H1 (cell line): ENCODE measurements at regions not wholly inside any gene's neighbourhood (a gene's known extent, or its start where the extent isn't known, plus 50 kb on each side); places are given as distances from the start of the nearest gene placed in this dataset.

Source experiments
- CTCF ChIA-PET: fragments of 300-600 bp; sonication (Branson Sonifier 250); formaldehyde crosslinking; loops from one replicate; lab custom pipeline; 2021; ENCODE audit not compliant: partially characterized antibody; lab: Charles Lee
- POLR2A ChIA-PET: fragments of 300-600 bp; sonication (Branson Sonifier 250); formaldehyde crosslinking; loops from one replicate; lab custom pipeline; 2021; ENCODE audit warnings: inconsistent platforms; ENCODE audit not compliant: partially characterized antibody; lab: Charles Lee
- DNase-seq, 2 experiments: peaks; one replicate each; pipeline versions ENCODE4 v3.0.0 to v3.0.0-alpha.2; 2010 to 2022; ENCODE audit warnings: low spot score in 2 of 2, low read depth in 1 of 2, mixed read lengths in 1 of 2
- FAIRE-seq: peaks from 2 replicates; lab custom pipeline; 2011; peaks lifted over from hg19 to GRCh38; lab: Jason Lieb, UNC
- H2AFZ ChIP-seq: 2 replicates; pipeline ENCODE4 v1.8.1; 2012; ENCODE audit warnings: low read length, inconsistent platforms
- H2AK5ac ChIP-seq: 2 replicates; pipeline ENCODE4 v1.6.1; 2013; ENCODE audit warnings: low read depth, low read length
- H2BK120ac ChIP-seq: replicated peaks from 2 replicates; pipeline ENCODE3; 2013; ENCODE audit warnings: low read depth, low read length, inconsistent platforms
- H2BK12ac ChIP-seq: 2 replicates; pipeline ENCODE4 v1.6.1; 2013; ENCODE audit warnings: low read depth, low read length
- H2BK15ac ChIP-seq: 2 replicates; pipeline ENCODE4 v1.6.1; 2013; ENCODE audit warnings: low read length
- H2BK20ac ChIP-seq: 2 replicates; pipeline ENCODE4 v1.6.1; 2013; ENCODE audit warnings: low read length
- H2BK5ac ChIP-seq: 2 replicates; pipeline ENCODE4 v1.6.1; 2013; ENCODE audit warnings: low read depth, low read length
- H3K14ac ChIP-seq: 2 replicates; pipeline ENCODE4 v1.6.1; 2013; ENCODE audit warnings: inconsistent platforms; ENCODE audit not compliant: insufficient read length
- H3K18ac ChIP-seq: 2 replicates; pipeline ENCODE4 v1.6.1; 2013; ENCODE audit warnings: low read length; ENCODE audit errors: extremely low read depth
- H3K23ac ChIP-seq: 2 replicates; pipeline ENCODE4 v1.6.1; 2013; ENCODE audit warnings: inconsistent platforms; ENCODE audit not compliant: insufficient read length
- H3K23me2 ChIP-seq: 2 replicates; pipeline ENCODE4 v1.6.1; 2013; ENCODE audit warnings: low read depth, low read length
- H3K27ac ChIP-seq: 2 replicates; pipeline ENCODE4 v1.6.1; 2011; ENCODE audit warnings: low read depth, low read length, inconsistent platforms
- H3K27me3 ChIP-seq, 4 experiments: replicated peaks in 1 of 4; 1 replicate in 1 of 4; 2 replicates in 3 of 4; pipeline versions ENCODE4 v1.6.1 to v1.8.1; 2011 to 2013; ENCODE audit warnings: low read length in 3 of 4, mild to moderate bottlenecking in 3 of 4, inconsistent platforms in 2 of 4, mixed read lengths in 2 of 4, moderate library complexity in 1 of 4; ENCODE audit not compliant: control insufficient read depth in 3 of 4, insufficient read depth in 3 of 4; ENCODE audit errors: extremely low read depth in 1 of 4
- H3K36me3 ChIP-seq, 4 experiments: 2 replicates each; pipeline versions ENCODE4 v1.6.1 to v1.8.1; 2011 to 2013; ENCODE audit warnings: mild to moderate bottlenecking in 4 of 4, low read length in 3 of 4, moderate library complexity in 2 of 4, control low read depth in 1 of 4, inconsistent platforms in 1 of 4; ENCODE audit not compliant: insufficient read depth in 4 of 4, control insufficient read depth in 2 of 4
- H3K4ac ChIP-seq: replicated peaks from 2 replicates; pipeline ENCODE3; 2013; ENCODE audit warnings: low read length, low read depth, mixed read lengths, inconsistent platforms; ENCODE audit not compliant: insufficient read length
- H3K4me1 ChIP-seq, 4 experiments: replicated peaks in 1 of 4; 1 replicate in 1 of 4; 2 replicates in 3 of 4; pipeline versions ENCODE4 v1.6.1 to v1.8.1; 2011 to 2013; ENCODE audit warnings: low read length in 3 of 4, inconsistent platforms in 2 of 4, mixed read lengths in 1 of 4; ENCODE audit not compliant: insufficient read depth in 4 of 4, control insufficient read depth in 3 of 4
- H3K4me2 ChIP-seq, 2 experiments: 2 replicates each; pipeline versions ENCODE4 v1.6.1 to v1.8.1; 2011 to 2013; ENCODE audit warnings: low read depth in 2 of 2, low read length in 2 of 2, control low read depth in 1 of 2, inconsistent platforms in 1 of 2, mild to moderate bottlenecking in 1 of 2; ENCODE audit not compliant: insufficient read depth in 1 of 2
- H3K4me3 ChIP-seq, 4 experiments: fragments of 200-600, 300-600 bp in 1 of 4; sonication (generic), shearing (Covaris generic), sonication (Bioruptor Twin) in 1 of 4; 2 replicates each; pipeline versions ENCODE4 v1.5.1 to v1.8.1; 2011 to 2016; ENCODE audit warnings: low read length in 4 of 4, low read depth in 3 of 4, control low read depth in 2 of 4, inconsistent platforms in 2 of 4, mild to moderate bottlenecking in 2 of 4, mixed read lengths in 1 of 4, moderate library complexity in 1 of 4; ENCODE audit not compliant: insufficient read depth in 2 of 4; ENCODE audit errors: extremely low read depth in 1 of 4
- H3K56ac ChIP-seq: replicated peaks from 2 replicates; pipeline ENCODE3; 2013; ENCODE audit warnings: low read depth, mild to moderate bottlenecking, mixed read lengths, low read length, inconsistent platforms; ENCODE audit not compliant: insufficient read length
- H3K79me1 ChIP-seq: 2 replicates; pipeline ENCODE4 v1.6.1; 2013; ENCODE audit warnings: low read depth, low read length, control low read depth
- H3K79me2 ChIP-seq, 2 experiments: 2 replicates each; pipeline versions ENCODE4 v1.6.1 to v1.8.1; 2012 to 2013; ENCODE audit warnings: low read length in 2 of 2, mild to moderate bottlenecking in 2 of 2, inconsistent platforms in 1 of 2; ENCODE audit not compliant: insufficient read depth in 2 of 2, control insufficient read depth in 1 of 2
- H3K9ac ChIP-seq, 4 experiments: replicated peaks in 1 of 4; 1 replicate in 1 of 4; 2 replicates in 3 of 4; pipeline versions ENCODE4 v1.6.1 to v1.8.1; 2011 to 2013; ENCODE audit warnings: low read depth in 3 of 4, low read length in 3 of 4, control low read depth in 2 of 4, mild to moderate bottlenecking in 2 of 4, moderate library complexity in 2 of 4, inconsistent platforms in 1 of 4; ENCODE audit errors: extremely low read depth in 1 of 4
- H3K9me3 ChIP-seq, 2 experiments: 2 replicates each; pipeline versions ENCODE4 v1.6.1 to v1.8.1; 2012 to 2013; ENCODE audit warnings: mild to moderate bottlenecking in 2 of 2, moderate library complexity in 2 of 2, control low read depth in 1 of 2, inconsistent platforms in 1 of 2, low read depth in 1 of 2, low read length in 1 of 2, mixed read lengths in 1 of 2; ENCODE audit not compliant: insufficient read depth in 2 of 2
- H4K20me1 ChIP-seq, 2 experiments: replicated peaks in 1 of 2; 2 replicates each; pipeline versions ENCODE3 to v1.8.1; 2011 to 2013; ENCODE audit warnings: inconsistent platforms in 2 of 2, low read length in 2 of 2, mild to moderate bottlenecking in 1 of 2; ENCODE audit not compliant: insufficient read depth in 2 of 2, control insufficient read depth in 1 of 2
- H4K5ac ChIP-seq: 2 replicates; pipeline ENCODE4 v1.6.1; 2013; ENCODE audit warnings: low read length, low read depth, mixed read lengths, inconsistent platforms; ENCODE audit not compliant: insufficient read length
- H4K8ac ChIP-seq: 2 replicates; pipeline ENCODE4 v1.8.0; 2013; ENCODE audit warnings: mild to moderate bottlenecking, moderate library complexity, low read length, inconsistent platforms; ENCODE audit not compliant: insufficient read depth; ENCODE audit errors: extremely low read depth
- H4K91ac ChIP-seq: replicated peaks from 2 replicates; pipeline ENCODE3; 2013; ENCODE audit warnings: low read length, mixed read lengths, inconsistent platforms; ENCODE audit not compliant: insufficient read length
- BACH1 ChIP-seq: IDR thresholded peaks from 2 replicates; pipeline ENCODE4 v1.6.1; 2012; ENCODE audit warnings: low read length, improper control_type of control experiment
- CBX5 ChIP-seq: fragments of 300-800, 300-1000 bp; sonication (generic); IDR thresholded peaks from 2 replicates; pipeline ENCODE4 v1.7.1; 2016; ENCODE audit warnings: antibody characterized with exemption, low read length, low read depth
- CTBP2 ChIP-seq: IDR thresholded peaks from 2 replicates; pipeline ENCODE4 v1.7.0; 2011; ENCODE audit warnings: borderline replicate concordance, mild to moderate bottlenecking, moderate library complexity, mixed read lengths, low read length; ENCODE audit not compliant: insufficient read depth, insufficient read length
- EGR1 ChIP-seq: IDR thresholded peaks from 2 replicates; pipeline ENCODE4 v1.6.1; 2011; ENCODE audit warnings: low read depth, low read length, borderline replicate concordance
- EP300 ChIP-seq, 2 experiments: IDR thresholded peaks; 1 replicate in 1 of 2; 2 replicates in 1 of 2; pipeline ENCODE4 v1.6.1; 2011 to 2012; ENCODE audit warnings: low read depth in 2 of 2, low read length in 2 of 2, mild to moderate bottlenecking in 2 of 2, borderline replicate concordance in 1 of 2, inconsistent platforms in 1 of 2, moderate library complexity in 1 of 2
- GTF2F1 ChIP-seq: IDR thresholded peaks from 2 replicates; pipeline ENCODE4 v1.6.1; 2012; ENCODE audit warnings: low read depth, low read length, improper control_type of control experiment, borderline replicate concordance
- JUN ChIP-seq: IDR thresholded peaks from 2 replicates; pipeline ENCODE4 v1.6.1; 2011; ENCODE audit warnings: low read depth, mild to moderate bottlenecking, improper control_type of control experiment, low read length
- KDM4A ChIP-seq: IDR thresholded peaks from one replicate; pipeline ENCODE4 v1.7.1; 2012; ENCODE audit warnings: low read depth, mild to moderate bottlenecking, moderate library complexity, low read length, inconsistent platforms; ENCODE audit not compliant: severe bottlenecking
- POLR2A ChIP-seq, 2 experiments: IDR thresholded peaks; 1 replicate in 1 of 2; 2 replicates in 1 of 2; pipeline ENCODE4 v1.6.1; 2011; ENCODE audit warnings: low read depth in 2 of 2, low read length in 2 of 2, mild to moderate bottlenecking in 2 of 2; ENCODE audit errors: control extremely low read depth in 1 of 2
- RFX5 ChIP-seq: IDR thresholded peaks from 2 replicates; pipeline ENCODE4 v1.6.1; 2011; ENCODE audit warnings: low read depth, low read length, improper control_type of control experiment, borderline replicate concordance
- SAP30 ChIP-seq: fragments of 300-600 bp; sonication (generic); IDR thresholded peaks from 2 replicates; pipeline ENCODE4 v1.7.1; 2012; ENCODE audit warnings: low read length, moderate library complexity, mild to moderate bottlenecking, inconsistent platforms; ENCODE audit not compliant: insufficient read depth, insufficient replicate concordance
- SIN3A ChIP-seq, 2 experiments: IDR thresholded peaks in 1 of 2; conservative IDR thresholded peaks in 1 of 2; 2 replicates each; pipeline ENCODE4 v1.6.1; 2011 to 2012; ENCODE audit warnings: low read length in 2 of 2, improper control_type of control experiment in 1 of 2, low read depth in 1 of 2, mild to moderate bottlenecking in 1 of 2
- TEAD4 ChIP-seq: IDR thresholded peaks from 2 replicates; pipeline ENCODE4 v1.6.1; 2012; ENCODE audit warnings: low read depth, low read length, inconsistent platforms, mixed read lengths
- WGBS, 2 experiments: shearing (Covaris generic) in 1 of 2; methylation state at CpG; one replicate each; pipeline versions ENCODE4 v1.1.6 to v1.1.7; 2013 to 2015; ENCODE audit warnings: low lambda C conversion rate in 2 of 2, mixed read lengths in 2 of 2, inconsistent platforms in 1 of 2, low coverage in 1 of 2, missing lambda C conversion rate in 1 of 2; ENCODE audit not compliant: insufficient replicate concordance in 2 of 2, insufficient coverage in 1 of 2, insufficient read length in 1 of 2; ENCODE audit errors: extremely low coverage in 1 of 2, missing lambda C conversion rate in 1 of 2; 5-methylcytosine and 5-hydroxymethylcytosine counted together

DNA sequence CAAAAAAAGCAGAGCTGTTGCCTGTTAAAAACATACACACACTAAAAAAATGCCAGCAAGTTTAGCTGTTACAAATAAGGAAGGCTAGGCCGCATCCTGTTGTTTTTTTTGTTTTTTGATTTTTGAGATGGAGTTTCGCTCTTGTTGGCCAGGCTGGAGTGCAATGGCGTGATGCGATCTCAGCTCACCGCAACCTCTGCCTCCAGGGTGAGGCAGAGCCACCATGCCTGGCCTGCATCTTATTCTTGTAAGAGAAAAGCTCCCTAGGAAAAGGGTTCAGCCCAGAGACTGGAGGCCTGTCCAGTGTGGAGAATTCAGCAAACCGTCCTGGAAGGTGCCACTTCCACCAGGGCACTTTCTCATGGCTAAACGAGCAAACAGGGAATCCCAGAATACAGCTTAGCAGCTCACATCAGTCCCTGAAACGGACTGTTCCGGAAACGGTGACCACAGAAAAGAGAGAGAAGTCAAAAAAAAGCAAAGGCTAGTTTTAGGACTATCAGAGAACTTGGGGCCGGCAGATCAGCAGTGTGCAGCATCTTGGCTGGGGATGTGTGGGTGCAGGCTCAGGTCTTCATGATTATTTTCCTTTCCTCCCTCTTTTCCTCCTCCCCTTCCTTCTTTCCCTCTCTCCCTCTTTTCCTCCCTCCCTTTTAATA lies 283.6 kb downstream of the AJAP1 start:
- Histone ChIP-seq H2BK5ac (no peak overlapping the region; the same call in 1 of the 2 replicates), H2AK5ac (no peak overlapping the region), H2BK20ac (no peak overlapping the region), H4K5ac (no peak overlapping the region), H3K27me3 (no peaks in the 10 kb centered on the region), H3K9me3 (peaks cover 6% of the 10 kb centered on the region in 2 experiments; a peak in 3 of 4 replicates), H3K4me3 (no peak overlapping the region), H4K91ac (no peak overlapping the region), H3K79me1 (no peaks in the 10 kb centered on the region), H3K4ac (no peak overlapping the region), H3K14ac (no peak overlapping the region), H2BK12ac (no peak overlapping the region), H3K9ac (no peak overlapping the region), H3K18ac (no peak overlapping the region), H4K20me1 (no peaks in the 10 kb centered on the region), H3K23ac (no peak overlapping the region), H3K36me3 (no peaks in the 10 kb centered on the region), H3K4me2 (no peak overlapping the region), H3K4me1 (no peaks in the 10 kb centered on the region; a peak in 2 of 7 replicates), H3K27ac (no peak overlapping the region), H2AFZ (no peak overlapping the region), H3K56ac (no peak overlapping the region), H3K79me2 (no peaks in the 10 kb centered on the region), H2BK15ac (no peak overlapping the region), H4K8ac (no peak overlapping the region), H2BK120ac (no peak overlapping the region), H3K23me2 (no peaks in the 10 kb centered on the region)
- ChIA-PET CTCF (interaction anchor here (0.6 to 1.0 kb wide), 2 partner anchors 8 to 807 kb away, joined by 3 to 4 read pairs; no protein-coding TSS in a partner anchor), POLR2A (no interaction called here)
- FAIRE-seq, result no peak
- 93% methylated on average over 11 of the region's 11 CpGs; no CpG with 5 or more reads in 1 of the 2 experiments for WGBS, 2 experiments
- no peak for DNase-seq
- TF ChIP-seq SAP30, result no peak
- TF ChIP-seq POLR2A (IDR thresholded peaks at IDR 0.05; ENCODE audit: control extremely low read depth in 1 of 2, low read depth in 2 of 2, low read length in 2 of 2), result no peak
- TF ChIP-seq SIN3A (conservative IDR thresholded peaks at IDR 0.05 in 1 of 2, IDR thresholded peaks at IDR 0.05 in 1 of 2; ENCODE audit: low read depth in 1 of 2, low read length in 2 of 2), result no peak
- TF ChIP-seq JUN, result no peak
- no peak for TF ChIP-seq EGR1
- no peak for TF ChIP-seq KDM4A
- no peak for TF ChIP-seq BACH1
- no peak for TF ChIP-seq CTBP2
- no peak for TF ChIP-seq EP300 (IDR thresholded peaks at IDR 0.05; ENCODE audit: borderline replicate concordance in 1 of 2, low read depth in 2 of 2, low read length in 2 of 2)
- TF ChIP-seq RFX5, result no peak
- TF ChIP-seq TEAD4, result no peak
- TF ChIP-seq GTF2F1, result no peak
- no peak for TF ChIP-seq CBX5
